Panc1 (cell line): ENCODE measurements at regions not wholly inside any gene's neighbourhood (a gene's known extent, or its start where the extent isn't known, plus 50 kb on each side); places are given as distances from the start of the nearest gene placed in this dataset.

Experiments
- POLR2AphosphoS5 ChIP-seq: IDR thresholded peaks from 2 replicates; pipeline ENCODE4 v1.6.1; 2012; ENCODE audit warnings: mild to moderate bottlenecking, low read depth, low read length, moderate library complexity
- TF ChIP-seq, protein P1 (sequence below): fragments of 450-650 bp; IDR thresholded peaks from 2 replicates; pipeline ENCODE4 v1.5.1; 2017; ENCODE audit warnings: mild to moderate bottlenecking

DNA sequence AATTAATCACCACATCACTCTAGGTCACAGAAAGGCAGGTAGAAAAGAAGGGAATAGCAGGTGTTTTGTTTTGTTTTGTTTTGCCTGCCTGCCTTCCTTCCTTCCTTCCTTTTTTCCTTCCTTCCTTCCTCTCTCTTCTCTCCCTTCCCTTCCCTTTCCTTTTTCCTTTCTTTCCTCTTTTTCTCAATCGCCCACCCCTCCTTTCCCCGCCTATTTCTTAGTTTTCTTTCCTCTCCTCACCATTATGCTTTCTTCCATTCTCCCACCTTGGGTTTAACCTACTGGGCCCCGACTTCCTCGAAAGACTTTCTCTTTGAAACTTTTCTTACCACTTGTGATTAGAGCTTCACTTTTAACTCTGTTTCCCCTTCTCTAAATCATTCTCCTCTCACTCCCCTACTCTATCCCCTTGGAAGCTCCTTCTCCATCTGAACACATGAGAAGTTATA, 231.3 kb upstream of the CD180 start:
- TF ChIP-seq, protein P1, sequence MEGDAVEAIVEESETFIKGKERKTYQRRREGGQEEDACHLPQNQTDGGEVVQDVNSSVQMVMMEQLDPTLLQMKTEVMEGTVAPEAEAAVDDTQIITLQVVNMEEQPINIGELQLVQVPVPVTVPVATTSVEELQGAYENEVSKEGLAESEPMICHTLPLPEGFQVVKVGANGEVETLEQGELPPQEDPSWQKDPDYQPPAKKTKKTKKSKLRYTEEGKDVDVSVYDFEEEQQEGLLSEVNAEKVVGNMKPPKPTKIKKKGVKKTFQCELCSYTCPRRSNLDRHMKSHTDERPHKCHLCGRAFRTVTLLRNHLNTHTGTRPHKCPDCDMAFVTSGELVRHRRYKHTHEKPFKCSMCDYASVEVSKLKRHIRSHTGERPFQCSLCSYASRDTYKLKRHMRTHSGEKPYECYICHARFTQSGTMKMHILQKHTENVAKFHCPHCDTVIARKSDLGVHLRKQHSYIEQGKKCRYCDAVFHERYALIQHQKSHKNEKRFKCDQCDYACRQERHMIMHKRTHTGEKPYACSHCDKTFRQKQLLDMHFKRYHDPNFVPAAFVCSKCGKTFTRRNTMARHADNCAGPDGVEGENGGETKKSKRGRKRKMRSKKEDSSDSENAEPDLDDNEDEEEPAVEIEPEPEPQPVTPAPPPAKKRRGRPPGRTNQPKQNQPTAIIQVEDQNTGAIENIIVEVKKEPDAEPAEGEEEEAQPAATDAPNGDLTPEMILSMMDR = no peak
- TF ChIP-seq POLR2AphosphoS5 = no peak
